NCI-H146 treated with DMSO at 0.1 percent for 48 hours (cell line): ENCODE measurements at regions not wholly inside any gene's neighbourhood (a gene's known extent, or its start where the extent isn't known, plus 50 kb on each side); places are given as distances from the start of the nearest gene placed in this dataset.

ENCODE experiments used
- DNase-seq: peaks from one replicate; lab custom pipeline; 2025; ENCODE audit not compliant: unreplicated experiment; lab: John Stamatoyannopoulos, UW

GRCh38 chr3:144067059-144067458 lies 95.4 kb downstream of the DIPK2A start:
- no peak for DNase-seq

- peak; percentile 56 for DNase-seq
Observed at GRCh38 chr3:144073698-144074097, 102.1 kb downstream of the DIPK2A start.

- no peak for DNase-seq
Observed at GRCh38 chr3:144079634-144080033, 108.0 kb downstream of the DIPK2A start.

GRCh38 chr3:144084929-144085328 lies 113.3 kb downstream of the DIPK2A start:
- DNase-seq: no peak

DNA sequence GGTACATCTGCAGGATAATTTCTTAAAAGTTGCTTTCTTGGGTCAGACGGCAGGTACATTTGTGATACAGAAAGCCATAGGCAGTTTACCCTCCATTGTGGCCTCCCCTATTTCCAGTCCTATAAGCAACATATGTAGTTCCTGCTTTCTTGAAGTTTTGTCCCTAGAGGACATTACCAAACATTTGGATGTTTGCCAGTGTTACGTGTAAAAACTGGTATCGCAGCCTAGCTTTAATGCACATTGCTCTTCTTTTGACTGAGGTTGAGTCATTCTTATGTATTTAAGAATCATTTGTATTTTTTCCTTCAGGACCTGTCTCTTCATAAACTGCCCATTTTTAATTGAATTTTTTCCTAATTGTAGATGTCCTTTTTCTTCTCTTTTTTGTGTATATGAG lies 114.3 kb downstream of the DIPK2A start:
- no peak for DNase-seq

DNA sequence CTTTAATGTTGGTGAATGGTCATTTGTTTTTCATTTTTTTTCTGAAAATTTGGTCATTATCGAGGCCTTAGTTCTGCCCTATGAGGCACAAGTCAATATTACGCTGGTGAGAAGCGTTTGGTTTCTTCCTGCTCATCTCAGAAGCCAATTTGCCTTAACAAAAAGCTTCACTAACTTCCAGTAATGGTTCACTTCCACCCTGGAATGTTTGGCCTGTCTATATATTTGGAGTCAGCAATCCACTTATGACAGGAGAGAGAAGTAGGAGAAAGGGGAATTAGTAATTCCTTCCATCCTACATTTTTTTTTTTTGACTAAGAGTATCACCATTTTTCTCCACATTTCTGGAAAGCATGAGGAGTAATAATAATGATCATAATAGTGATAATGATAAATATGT lies 124.4 kb downstream of the DIPK2A start:
- no peak for DNase-seq

DNA sequence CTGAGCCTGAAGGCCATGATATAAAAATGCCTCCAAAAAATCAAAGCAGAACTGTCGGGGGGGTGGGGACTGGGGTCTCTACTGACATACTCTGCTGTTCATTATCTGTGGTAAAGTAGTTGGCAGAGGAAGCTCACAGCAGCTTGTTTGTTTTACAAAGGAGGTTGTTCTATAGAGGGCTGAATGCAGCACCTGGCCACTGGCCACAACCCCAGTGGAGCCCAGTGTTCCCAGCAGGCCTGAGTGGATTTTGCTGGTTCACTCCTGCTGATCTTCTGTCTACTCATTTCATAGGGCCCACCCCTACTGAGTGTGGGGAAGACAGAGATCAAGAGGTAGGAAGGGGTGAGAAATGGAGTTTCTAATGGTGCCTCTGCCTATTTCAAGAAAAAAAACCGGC lies 125.5 kb downstream of the DIPK2A start:
- peak; percentile 92 for DNase-seq

- no peak for DNase-seq
Observed at GRCh38 chr3:144098691-144099090, 127.1 kb downstream of the DIPK2A start.

DNA sequence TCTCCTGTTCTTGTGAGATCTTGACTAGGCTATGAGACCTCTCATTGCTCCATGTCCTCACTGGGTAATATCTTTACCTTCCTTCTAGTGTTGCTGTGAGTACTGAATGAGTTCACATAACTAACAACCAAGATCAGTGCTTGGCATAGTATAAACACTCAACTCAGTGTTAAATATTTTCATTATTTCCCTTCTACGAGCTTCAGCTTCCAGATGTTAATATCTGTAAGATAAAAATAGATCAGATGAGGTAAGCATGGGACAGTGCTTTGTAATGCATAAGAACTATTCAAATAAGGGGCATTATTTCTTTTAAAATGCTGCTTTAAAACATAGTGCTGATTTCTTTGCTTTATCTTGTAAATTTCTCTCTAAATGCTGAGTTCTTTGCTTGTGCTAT lies 130.8 kb downstream of the DIPK2A start:
- no peak for DNase-seq

- DNase-seq: peak; percentile 99
Observed at GRCh38 chr3:144104186-144104585, 132.6 kb downstream of the DIPK2A start.

DNA sequence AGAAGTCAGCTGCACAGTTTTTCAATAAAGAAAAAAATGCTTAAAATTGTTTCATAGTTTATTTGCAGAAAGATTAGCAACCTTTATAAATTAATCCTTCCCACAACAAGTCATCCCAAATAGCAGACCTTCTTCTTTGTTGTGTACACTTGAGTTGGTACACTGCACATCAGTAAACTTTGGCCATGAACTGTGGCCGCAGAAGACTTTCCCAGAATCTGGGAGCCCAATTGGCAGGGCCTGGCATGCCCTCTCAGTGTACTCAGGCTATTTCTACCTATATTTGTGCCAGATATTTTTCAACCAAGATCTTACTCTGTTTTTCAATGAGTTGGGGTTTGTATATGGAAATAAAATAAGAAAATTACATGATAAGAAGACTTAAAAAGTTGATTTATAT lies 133.1 kb downstream of the DIPK2A start:
- DNase-seq: no peak

DNA sequence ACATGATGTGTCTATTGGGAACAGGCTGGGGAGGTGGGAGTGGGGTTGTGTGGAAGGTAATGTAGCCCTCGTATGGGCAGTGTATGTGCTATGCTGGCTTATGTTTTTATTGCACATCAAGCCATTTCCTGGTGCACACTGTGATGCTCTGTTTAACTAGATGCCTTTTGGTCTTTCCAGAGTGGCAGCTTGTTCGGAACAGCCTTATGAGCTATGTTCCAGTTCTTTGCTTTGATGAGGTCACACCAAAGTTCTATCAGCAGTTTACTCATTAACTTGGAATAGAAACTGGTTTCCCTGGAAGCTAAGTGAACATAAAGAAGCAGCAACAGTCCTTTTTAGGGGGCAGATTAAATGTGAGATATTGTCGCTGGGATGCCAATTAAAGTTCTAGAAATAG lies 133.9 kb downstream of the DIPK2A start:
- DNase-seq: no peak

DNA sequence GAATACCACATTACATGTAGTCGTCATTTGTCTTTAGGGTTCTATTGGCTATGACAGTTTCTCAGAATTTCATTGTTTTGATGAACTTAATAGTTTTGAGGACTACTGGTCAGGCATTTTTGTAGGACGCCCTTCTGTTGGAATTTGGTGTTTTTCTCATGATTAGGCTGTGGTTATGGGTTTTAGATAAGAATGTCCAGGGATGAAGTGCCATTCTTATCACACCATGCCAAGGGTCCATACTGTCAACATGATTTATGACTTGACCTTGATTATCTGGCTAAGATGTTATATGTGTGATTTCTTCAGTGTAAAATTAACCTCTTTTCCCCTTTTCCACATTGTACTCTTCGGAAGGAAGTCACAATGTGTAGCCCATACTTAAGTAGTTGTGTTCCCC lies 135.3 kb downstream of the DIPK2A start:
- no peak for DNase-seq

DNA sequence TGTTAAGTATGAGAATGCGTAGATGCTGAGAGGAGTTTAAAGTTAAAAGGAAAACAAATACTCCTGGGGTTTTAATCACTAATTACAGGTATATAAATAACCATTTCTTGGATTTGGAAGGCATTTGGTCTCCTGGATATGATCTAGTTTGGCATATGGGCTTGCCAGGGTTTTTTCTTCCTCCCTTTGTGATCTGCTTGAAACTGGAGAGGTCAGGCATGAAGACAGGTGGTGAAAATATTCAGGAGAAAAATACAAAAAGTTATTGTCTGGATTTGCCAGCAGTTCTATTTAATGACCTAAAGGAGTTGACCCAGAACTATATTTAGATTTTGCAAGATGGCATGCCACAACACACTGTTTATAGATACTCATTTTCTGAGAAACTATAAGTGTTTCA lies 136.3 kb downstream of the DIPK2A start:
- DNase-seq: peak; percentile 98

DNA sequence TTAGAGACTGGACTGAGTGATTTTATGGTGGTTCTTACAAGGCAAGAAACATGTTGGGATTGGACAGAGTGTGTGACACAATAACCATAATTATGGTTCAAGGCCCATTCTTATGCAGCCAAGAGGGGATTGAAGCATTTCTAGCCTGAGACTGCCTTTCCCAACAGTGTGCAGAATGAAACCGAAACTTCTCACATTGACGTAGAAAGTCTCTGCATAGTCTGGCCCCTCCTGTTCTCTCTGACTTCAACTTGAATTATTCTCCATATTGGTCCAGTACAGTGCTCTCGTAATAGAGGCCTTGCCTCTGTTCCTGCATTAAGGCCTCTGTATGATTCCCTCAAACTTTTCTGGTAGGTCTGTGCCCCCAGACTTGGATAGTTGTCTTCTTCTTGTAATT lies 138.3 kb downstream of the DIPK2A start:
- no peak for DNase-seq

DNA sequence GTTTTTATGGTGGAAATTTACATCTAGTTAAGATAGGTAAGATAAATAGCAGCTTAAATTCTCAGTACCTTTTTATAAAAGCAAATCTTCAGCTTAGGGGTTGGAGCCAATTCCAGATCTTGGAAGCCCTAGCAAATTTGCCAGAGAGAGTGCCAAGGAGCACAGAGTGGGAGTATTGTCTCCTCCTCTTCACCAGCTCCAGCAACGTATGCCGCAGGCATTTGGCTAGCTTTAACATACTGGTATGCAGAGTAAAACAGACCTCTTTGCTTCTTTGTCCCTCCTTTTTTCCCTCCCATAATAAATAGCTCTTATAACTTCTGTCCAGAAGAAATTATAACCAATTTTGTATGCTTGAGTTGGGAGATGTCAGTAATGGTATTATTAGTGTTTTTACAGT lies 140.4 kb downstream of the DIPK2A start:
- no peak for DNase-seq

DNA sequence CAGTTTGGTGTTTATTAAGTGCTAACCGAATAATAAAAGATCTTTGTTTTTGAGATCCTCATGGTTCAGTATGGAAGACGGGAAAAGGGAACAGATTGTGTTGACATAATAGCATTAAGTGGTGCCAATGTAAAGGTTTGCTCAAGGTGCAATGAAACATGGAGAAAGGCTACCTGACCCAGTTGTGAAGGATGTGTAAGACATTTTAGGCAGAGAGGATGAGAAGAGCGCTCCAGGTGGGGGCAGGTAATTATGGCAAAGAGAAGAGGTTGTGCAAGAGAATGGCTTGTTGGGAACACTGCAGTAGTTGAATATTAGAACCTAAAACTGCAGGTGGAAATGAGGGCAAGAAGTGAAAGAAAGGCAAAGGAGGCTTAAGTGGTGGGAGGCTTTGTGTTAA lies 140.8 kb downstream of the DIPK2A start:
- no peak for DNase-seq

- peak; percentile 67 for DNase-seq
Observed at GRCh38 chr3:144114767-144115166, 143.1 kb downstream of the DIPK2A start.

- DNase-seq: peak; percentile 61
Observed at GRCh38 chr3:144119633-144120032, 148.0 kb downstream of the DIPK2A start.

GRCh38 chr3:144121661-144122060 lies 150.0 kb downstream of the DIPK2A start:
- DNase-seq: no peak

- DNase-seq: no peak
Observed at GRCh38 chr3:144127014-144127413, 155.4 kb downstream of the DIPK2A start.

DNA sequence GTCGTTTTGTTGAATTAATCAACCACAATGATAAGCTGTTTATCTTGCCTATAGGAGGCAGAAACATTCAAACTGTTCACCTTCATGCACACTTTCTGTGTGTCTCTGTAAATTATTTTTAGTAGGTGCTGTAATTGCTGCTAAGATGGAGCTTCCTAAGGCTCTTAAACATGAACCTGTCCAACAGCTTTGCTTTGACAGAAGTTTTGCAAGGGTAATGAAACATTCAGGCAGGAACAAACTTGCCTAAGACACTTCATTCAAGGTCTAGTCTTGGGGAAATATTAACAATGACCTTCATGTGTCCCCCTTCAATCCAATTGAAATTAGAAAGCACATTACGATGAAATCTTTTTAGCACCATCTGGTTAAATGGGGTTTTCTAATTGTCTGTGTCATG lies 156.1 kb downstream of the DIPK2A start:
- DNase-seq: no peak

GRCh38 chr3:144128108-144128892 lies 156.7 kb downstream of the DIPK2A start:
- no peak for DNase-seq
